H54 (cell line): ENCODE measurements at regions not wholly inside any gene's neighbourhood (a gene's known extent, or its start where the extent isn't known, plus 50 kb on each side); places are given as distances from the start of the nearest gene placed in this dataset.

Experiments used
- DNase-seq: peaks from one replicate; pipeline ENCODE4 v3.0.0; 2011; ENCODE audit warnings: low spot score, mixed read lengths; ENCODE audit not compliant: insufficient read length
- FAIRE-seq: peaks from 3 replicates; lab custom pipeline; 2011; peaks lifted over from hg19 to GRCh38; lab: Jason Lieb, UNC
- POLR2A ChIP-seq: IDR thresholded peaks from 2 replicates; pipeline ENCODE4 v1.6.1; 2011; ENCODE audit warnings: low read depth, mild to moderate bottlenecking, low read length

DNA sequence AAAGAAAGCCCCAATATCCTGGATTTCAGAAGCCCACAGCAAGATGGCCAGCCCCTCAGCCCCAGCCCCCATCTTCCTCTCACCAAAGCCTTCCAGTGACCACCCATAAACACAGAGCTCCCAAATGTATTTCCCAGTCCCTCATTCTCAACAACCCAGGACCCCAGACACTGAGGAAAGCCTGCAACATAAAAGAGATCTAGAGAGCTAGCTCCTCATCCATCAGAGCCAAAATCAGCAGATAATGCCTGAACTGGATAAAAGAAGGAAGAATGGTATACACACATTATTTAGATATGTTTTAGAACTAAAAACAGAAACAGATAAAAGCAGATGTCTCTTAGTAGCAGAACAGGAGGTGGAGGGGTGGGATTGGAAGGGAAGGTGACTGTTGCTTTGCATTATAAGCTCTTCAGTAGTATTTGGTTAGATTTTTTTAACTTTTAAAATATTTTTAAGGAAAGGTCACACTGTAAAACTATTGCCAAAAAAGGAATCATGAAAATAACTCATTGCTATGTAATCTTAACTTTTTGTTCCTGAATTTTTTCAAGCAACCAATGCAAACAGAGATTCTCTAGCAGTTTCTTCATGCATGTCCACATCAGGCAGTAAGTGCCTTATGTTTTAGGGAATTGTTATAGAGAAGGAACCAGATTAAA is 144.2 kb upstream of the PKDCC start:
- DNase-seq = no peak
- TF ChIP-seq POLR2A = no peak
- FAIRE-seq = no peak

DNA sequence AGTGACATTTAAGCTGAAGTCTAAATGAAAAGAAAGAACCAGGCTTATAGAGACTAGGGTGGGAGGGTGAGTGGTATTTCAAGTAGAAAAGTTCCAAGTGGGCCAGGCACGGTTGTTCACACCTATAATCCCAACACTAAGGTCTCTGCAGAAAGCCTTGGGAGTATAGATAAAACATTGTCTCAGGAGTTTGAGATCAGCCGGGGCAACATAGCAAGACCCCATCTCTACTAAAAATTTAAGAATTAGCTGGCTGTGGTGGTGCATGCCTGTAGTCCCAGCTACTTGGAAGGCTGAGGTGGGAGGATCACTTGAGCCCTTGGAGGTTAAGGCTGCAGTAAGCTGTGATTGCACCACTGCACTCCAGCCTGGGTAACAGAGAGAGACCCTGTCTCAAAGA is 143.4 kb upstream of the PKDCC start:
- TF ChIP-seq POLR2A = no peak
- FAIRE-seq (no peak), DNase-seq (no peak)

- no peak for FAIRE-seq
- DNase-seq = no peak
- TF ChIP-seq POLR2A = no peak
Measured at GRCh38 chr2:41905597-41906337, 142.1 kb upstream of the PKDCC start.

DNA sequence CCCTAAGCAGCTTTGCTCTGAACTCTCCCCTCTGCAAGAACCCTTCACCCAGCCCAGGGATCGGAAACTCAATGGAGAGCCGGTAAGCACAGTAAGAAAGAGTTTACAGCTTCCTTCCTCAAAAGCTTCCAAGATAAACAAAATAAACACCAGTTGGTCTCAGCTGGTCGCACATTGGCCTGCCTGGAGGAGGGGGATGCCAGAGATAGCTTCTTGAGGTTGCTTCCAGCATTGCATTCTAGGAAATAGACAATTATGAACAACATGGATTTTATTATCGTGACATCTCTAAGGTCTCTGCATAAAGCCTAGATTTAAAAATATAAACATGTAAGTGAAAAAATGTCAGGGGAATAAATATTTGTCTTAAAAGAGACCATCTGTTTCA is 141.5 kb upstream of the PKDCC start:
- FAIRE-seq = no peak
- DNase-seq = no peak
- TF ChIP-seq POLR2A = no peak

DNA sequence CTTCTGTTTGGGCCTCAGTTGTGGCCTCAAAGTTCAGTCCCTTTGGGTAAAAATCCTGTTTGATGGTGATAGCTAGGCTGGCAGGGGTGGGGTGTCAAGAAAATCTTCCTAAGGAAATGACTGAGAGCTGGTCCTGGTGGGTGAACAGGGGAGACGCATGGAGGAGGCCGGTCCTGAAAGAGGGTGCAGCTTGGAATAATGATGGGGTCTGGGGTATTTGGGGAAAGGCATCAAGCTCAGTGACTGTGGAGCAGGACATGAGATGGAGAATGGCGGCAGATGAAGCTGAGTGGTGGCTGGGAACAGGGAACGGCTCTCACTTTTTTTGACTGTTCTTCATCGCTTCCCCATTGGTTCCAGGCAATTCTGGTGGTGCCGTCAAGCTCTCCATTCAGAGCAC is 140.7 kb upstream of the PKDCC start:
- no peak for TF ChIP-seq POLR2A
- FAIRE-seq (no peak), DNase-seq (no peak)

GRCh38 chr2:41907771-41908207 is 140.0 kb upstream of the PKDCC start:
- no peak for FAIRE-seq
- no peak for DNase-seq
- TF ChIP-seq POLR2A = no peak

- no peak for TF ChIP-seq POLR2A
- FAIRE-seq = no peak
- DNase-seq = no peak
Measured at GRCh38 chr2:41908349-41908748, 139.5 kb upstream of the PKDCC start.

DNA sequence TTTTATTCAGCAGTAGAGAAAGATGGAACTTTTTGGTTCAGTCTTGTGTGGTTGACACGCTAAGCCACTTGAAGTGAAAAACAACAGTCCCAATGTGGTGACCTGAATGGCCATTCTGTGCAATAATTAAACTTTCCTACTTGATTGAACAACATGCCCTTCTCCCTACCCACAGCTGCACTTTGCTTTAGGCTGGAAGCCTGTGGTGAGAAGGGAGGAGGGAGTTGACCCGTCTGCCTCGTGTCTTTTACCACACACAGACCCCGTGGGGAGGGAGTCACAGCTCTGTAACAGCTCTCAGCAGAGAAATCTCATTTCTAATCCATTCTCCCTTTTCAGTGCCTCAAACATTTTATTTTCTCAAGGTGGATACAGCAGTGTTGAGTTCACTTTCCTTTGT is 138.2 kb upstream of the PKDCC start:
- FAIRE-seq (no peak), DNase-seq (no peak)
- no peak for TF ChIP-seq POLR2A

DNA sequence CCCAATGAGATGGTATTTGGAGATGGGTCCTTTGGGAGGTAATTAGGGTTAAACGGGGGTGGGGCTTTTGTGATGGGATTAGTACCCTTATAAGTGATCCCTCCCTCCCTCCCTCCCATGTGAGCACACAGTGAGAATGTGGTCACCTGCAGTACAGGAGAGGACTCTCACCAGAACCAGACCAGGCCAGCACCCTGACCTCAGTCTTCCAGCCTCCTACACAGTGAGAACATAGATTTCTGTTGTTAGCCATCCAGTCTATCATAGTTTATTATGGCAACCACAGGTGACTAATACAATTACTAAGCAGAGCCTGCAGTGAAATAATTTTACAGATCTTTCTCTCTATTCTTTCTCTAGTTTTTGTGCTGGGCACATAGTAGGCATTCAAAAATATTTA is 137.7 kb upstream of the PKDCC start:
- TF ChIP-seq POLR2A = no peak
- FAIRE-seq (no peak), DNase-seq (peak; percentile 26)

DNA sequence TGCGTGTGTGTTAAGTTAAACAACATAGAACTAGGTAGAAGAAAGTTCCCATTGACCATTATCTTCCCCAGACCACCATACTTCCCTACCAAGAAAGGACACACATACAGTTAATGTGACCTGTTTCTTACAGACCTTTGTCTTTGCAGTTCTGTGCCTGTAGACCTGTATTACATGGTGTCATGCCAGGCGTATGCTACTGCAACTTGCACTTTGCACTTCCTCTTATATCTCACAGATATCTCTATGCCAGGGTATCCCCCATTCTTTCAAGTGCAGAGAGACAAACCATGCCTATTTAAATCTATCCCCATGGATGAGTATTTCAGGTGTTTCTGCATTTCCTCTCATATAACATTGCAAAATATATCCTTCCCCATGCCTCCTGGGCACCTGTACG is 136.8 kb upstream of the PKDCC start:
- FAIRE-seq (no peak), DNase-seq (no peak)
- no peak for TF ChIP-seq POLR2A

- no peak for TF ChIP-seq POLR2A
- DNase-seq (no peak), FAIRE-seq (no peak)
Measured at GRCh38 chr2:41912337-41912736, 135.5 kb upstream of the PKDCC start.

DNA sequence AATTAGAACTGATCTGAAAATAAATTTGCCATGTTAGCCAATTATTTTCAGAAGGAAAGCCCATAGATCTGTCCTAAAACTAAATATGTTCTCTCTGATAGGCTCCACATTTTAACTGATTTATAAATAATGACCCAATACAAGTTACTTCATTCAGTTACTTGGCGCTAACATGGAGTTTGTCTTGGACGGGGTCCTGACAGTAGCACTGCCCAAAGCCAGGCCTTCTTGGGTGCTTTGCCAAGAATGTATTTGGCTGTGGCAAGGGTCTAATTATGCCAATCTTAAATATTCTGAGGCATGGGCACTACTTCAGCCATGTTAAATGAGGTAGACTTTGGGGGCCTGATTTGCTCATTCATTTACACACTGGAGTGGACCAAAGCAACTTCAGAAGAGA is 135.0 kb upstream of the PKDCC start:
- no peak for TF ChIP-seq POLR2A
- DNase-seq (no peak), FAIRE-seq (no peak)

DNA sequence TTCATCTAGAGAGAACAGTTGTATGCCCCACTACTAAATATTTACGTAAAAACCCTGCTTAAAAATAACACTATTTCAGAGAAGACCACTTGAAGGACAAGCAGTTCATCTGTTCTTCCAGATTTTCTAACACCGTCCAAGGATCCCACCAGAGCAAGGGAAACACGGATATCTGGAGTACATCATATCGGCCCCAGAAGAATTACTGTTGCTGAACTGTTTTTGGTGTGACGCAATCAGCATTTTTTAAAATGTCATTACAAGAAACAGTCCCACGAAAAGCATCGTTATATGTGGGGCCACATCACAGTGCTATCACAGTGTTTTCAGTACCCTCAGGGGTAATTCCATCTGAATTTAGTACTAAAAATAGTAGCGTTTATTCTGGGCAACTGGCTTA is 134.5 kb upstream of the PKDCC start:
- TF ChIP-seq POLR2A = no peak
- FAIRE-seq (no peak), DNase-seq (no peak)

DNA sequence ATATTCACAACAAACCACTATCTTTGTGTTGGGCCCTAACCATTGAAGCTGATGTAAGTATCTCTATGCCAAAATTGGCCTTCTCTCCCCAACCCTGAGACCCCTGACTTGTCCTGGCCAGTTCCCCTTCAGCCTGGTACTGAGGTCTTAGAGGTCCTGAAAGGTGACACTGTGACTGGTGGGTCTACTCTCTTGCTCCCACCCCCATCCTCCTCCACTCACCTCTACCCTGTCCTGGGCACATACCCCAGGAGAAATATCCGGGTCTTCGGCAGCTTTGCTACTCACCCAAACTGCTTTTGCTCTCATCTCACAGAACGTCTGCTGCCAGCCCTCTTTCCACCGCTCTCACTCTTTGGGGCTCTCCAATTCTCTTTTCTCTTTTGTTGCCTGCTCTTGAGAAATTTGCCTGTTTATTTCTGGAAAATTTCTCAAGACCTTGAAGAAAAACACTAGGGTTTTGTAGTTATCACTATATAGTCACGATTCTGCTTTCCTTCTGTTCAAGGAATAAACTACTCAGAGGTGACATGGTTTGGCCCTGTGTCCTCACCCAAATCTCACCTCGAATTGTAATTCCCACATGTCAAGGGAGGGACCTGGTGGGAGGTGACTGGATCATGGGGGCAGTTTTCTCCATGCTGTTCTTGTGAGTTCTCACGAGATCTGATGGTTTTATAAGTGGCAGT is 133.8 kb upstream of the PKDCC start:
- DNase-seq = no peak
- no peak for FAIRE-seq
- TF ChIP-seq POLR2A = no peak
